ENCODE measurements at regions not wholly inside any gene's neighbourhood (a gene's known extent, or its start where the extent isn't known, plus 50 kb on each side); places are given as distances from the start of the nearest gene placed in this dataset.

GRCh38 chr3:34212175-34212574 is 413.7 kb downstream of the PDCD6IP start:
- H3K9ac ChIP-seq (replicated peaks; ENCODE audit: extremely low read depth, insufficient read depth, low read length), result no peak overlapping the region
- CTCF ChIA-PET, result interaction anchor here (1.2 to 3.1 kb wide), 3 partner anchors 20 to 105 kb away, joined by 3 to 13 read pairs (median 5); no protein-coding TSS in a partner anchor
- TF ChIP-seq POLR2A (IDR thresholded peaks at IDR 0.05; ENCODE audit: low read depth, low read length) (no peak), JUN (IDR thresholded peaks at IDR 0.05; ENCODE audit: borderline replicate concordance, insufficient read depth, insufficient read length, low read depth) (no peak), EZH2 (IDR thresholded peaks at IDR 0.05; ENCODE audit: borderline replicate concordance, low read depth, low read length, severe bottlenecking) (no peak), FOS (IDR thresholded peaks at IDR 0.05; ENCODE audit: borderline replicate concordance, insufficient read depth, low read length) (no peak), MYC (IDR thresholded peaks at IDR 0.05; ENCODE audit: low read depth, low read length) (no peak), POLR2AphosphoS5 (IDR thresholded peaks at IDR 0.05; ENCODE audit: insufficient read depth, low read depth, low read length) (no peak), GATA2 (IDR thresholded peaks at IDR 0.05; ENCODE audit: insufficient read depth, insufficient read length, low read depth, low read length) (no peak), MAX (IDR thresholded peaks at IDR 0.05; ENCODE audit: insufficient read depth, insufficient read length) (no peak)
- no peak for FAIRE-seq
- H3K9me3 ChIP-seq (replicated peaks; ENCODE audit: control insufficient read depth, insufficient read depth, low read length), result no peaks in the 10 kb centered on the region
- intact Hi-C loops (cut with micrococcal nuclease) (no loop called here), dilution Hi-C loops (cut with MboI; ENCODE audit: extremely low pct_ligation_motif_present, low sequenced_read_pairs) (no loop called here)
- no peaks in the 10 kb centered on the region for H3K36me3 ChIP-seq (ENCODE audit: control insufficient read depth in 2 of 2, extremely low read depth in 1 of 2, insufficient read depth in 2 of 2, low read length in 2 of 2)
- no peaks in the 10 kb centered on the region for H3K79me2 ChIP-seq (ENCODE audit: control insufficient read depth, insufficient read depth, low read length)
- no peaks in the 10 kb centered on the region for H4K20me1 ChIP-seq (replicated peaks; ENCODE audit: control insufficient read depth, extremely low read depth, insufficient read depth, low read length)
- BruUV-seq (replicated peaks), result no TSS peak
- H3K4me2 ChIP-seq (ENCODE audit: insufficient read depth, low read length), result peak overlapping the region; percentile 1
- peak; percentile 87 for DNase-seq (ENCODE audit: low read depth, low spot score)
- H3K4me1 ChIP-seq (ENCODE audit: control insufficient read depth, extremely low read depth, insufficient read depth, low read length), result peaks cover 44% of the 10 kb centered on the region
- peak overlapping the region; percentile 49 for H3K27ac ChIP-seq (ENCODE audit: insufficient read depth, low read depth, low read length)
- H3K4me3 ChIP-seq (replicated peaks in 1 of 3; ENCODE audit: insufficient read depth in 1 of 3, low read depth in 1 of 3, low read length in 3 of 3), result no peak overlapping the region
- no peaks in the 10 kb centered on the region for H3K9me1 ChIP-seq (replicated peaks; ENCODE audit: control insufficient read depth, extremely low read depth, insufficient read depth, low read length)
- H3K27me3 ChIP-seq (ENCODE audit: control insufficient read depth in 2 of 2, insufficient read depth in 2 of 2, low read length in 2 of 2), result no peaks in the 10 kb centered on the region
- POLR2A ChIA-PET, result interaction anchor here (0.7 kb wide), 1 partner anchor 1178 kb away, joined by 4 read pairs; no protein-coding TSS in a partner anchor
- peak overlapping the region; percentile 41 for H2AFZ ChIP-seq (ENCODE audit: low read depth, low read length)

- DNase-seq (ENCODE audit: low read depth, low spot score) (peak; percentile 42), FAIRE-seq (peak; percentile 75)
- Histone ChIP-seq H2AFZ (ENCODE audit: low read depth, low read length) (peak overlapping the region; percentile 41), H3K36me3 (ENCODE audit: control insufficient read depth in 2 of 2, extremely low read depth in 1 of 2, insufficient read depth in 2 of 2, low read length in 2 of 2) (no peaks in the 10 kb centered on the region), H3K79me2 (ENCODE audit: control insufficient read depth, insufficient read depth, low read length) (no peaks in the 10 kb centered on the region), H3K27me3 (ENCODE audit: control insufficient read depth in 2 of 2, insufficient read depth in 2 of 2, low read length in 2 of 2) (no peaks in the 10 kb centered on the region), H3K9me1 (replicated peaks; ENCODE audit: control insufficient read depth, extremely low read depth, insufficient read depth, low read length) (no peaks in the 10 kb centered on the region), H3K4me1 (ENCODE audit: control insufficient read depth, extremely low read depth, insufficient read depth, low read length) (peaks cover 39% of the 10 kb centered on the region), H3K9ac (replicated peaks; ENCODE audit: extremely low read depth, insufficient read depth, low read length) (no peak overlapping the region), H3K4me2 (ENCODE audit: insufficient read depth, low read length) (peak overlapping the region; percentile 1), H3K27ac (ENCODE audit: insufficient read depth, low read depth, low read length) (peak overlapping the region; percentile 14), H3K4me3 (replicated peaks in 1 of 3; ENCODE audit: insufficient read depth in 1 of 3, low read depth in 1 of 3, low read length in 3 of 3) (no peak overlapping the region), H3K9me3 (replicated peaks; ENCODE audit: control insufficient read depth, insufficient read depth, low read length) (no peaks in the 10 kb centered on the region), H4K20me1 (replicated peaks; ENCODE audit: control insufficient read depth, extremely low read depth, insufficient read depth, low read length) (no peaks in the 10 kb centered on the region)
- BruUV-seq (replicated peaks), result no TSS peak
- ChIA-PET CTCF (interaction anchor here (1.2 to 3.1 kb wide), 3 partner anchors 9 to 106 kb away, joined by 4 to 13 read pairs (median 5); no protein-coding TSS in a partner anchor), POLR2A (no interaction called here)
- dilution Hi-C loops (cut with MboI; ENCODE audit: extremely low pct_ligation_motif_present, low sequenced_read_pairs) (no loop called here), intact Hi-C loops (cut with micrococcal nuclease) (no loop called here)
- TF ChIP-seq CTCF (IDR thresholded peaks at IDR 0.05; ENCODE audit: extremely low read depth in 1 of 2, insufficient read depth in 1 of 2, low read depth in 1 of 2, low read length in 2 of 2), result no peak
- TF ChIP-seq MYC (IDR thresholded peaks at IDR 0.05; ENCODE audit: low read depth, low read length), result no peak
- TF ChIP-seq GATA2 (IDR thresholded peaks at IDR 0.05; ENCODE audit: insufficient read depth, insufficient read length, low read depth, low read length), result no peak
- TF ChIP-seq JUN (IDR thresholded peaks at IDR 0.05; ENCODE audit: borderline replicate concordance, insufficient read depth, insufficient read length, low read depth), result no peak
- no peak for TF ChIP-seq EZH2 (IDR thresholded peaks at IDR 0.05; ENCODE audit: borderline replicate concordance, low read depth, low read length, severe bottlenecking)
- no peak for TF ChIP-seq POLR2AphosphoS5 (IDR thresholded peaks at IDR 0.05; ENCODE audit: insufficient read depth, low read depth, low read length)
- no peak for TF ChIP-seq POLR2A (IDR thresholded peaks at IDR 0.05; ENCODE audit: low read depth, low read length)
- TF ChIP-seq MAX (IDR thresholded peaks at IDR 0.05; ENCODE audit: insufficient read depth, insufficient read length), result no peak
- no peak for TF ChIP-seq FOS (IDR thresholded peaks at IDR 0.05; ENCODE audit: borderline replicate concordance, insufficient read depth, low read length)
Measured at GRCh38 chr3:34212656-34213055, 414.2 kb downstream of the PDCD6IP start.

Data from endothelial cell of umbilical vein (primary cell).